Spleen (tissue), 7 donors: ENCODE measurements at regions not wholly inside any gene's neighbourhood (a gene's known extent, or its start where the extent isn't known, plus 50 kb on each side); places are given as distances from the start of the nearest gene placed in this dataset.

Source experiments
- POLR2A ChIP-seq, 3 donors: fragments of 450-650 bp; IDR thresholded peaks; one replicate each; pipeline ENCODE4 v1.5.1; 2017; ENCODE audit warnings: antibody characterized with exemption in 3 of 3, mild to moderate bottlenecking in 1 of 3
- POLR2AphosphoS5 ChIP-seq, 3 donors: sonication (generic); formaldehyde crosslinking; IDR thresholded peaks; one replicate each; pipeline ENCODE4 v1.5.1; 2017; ENCODE audit warnings: antibody characterized with exemption in 3 of 3
- TF ChIP-seq, protein P1 (sequence below), 11 experiments: fragments of 200-600 bp in 7 of 11; fragments of 450-650 bp in 4 of 11; sonication (generic) in 4 of 11; IDR thresholded peaks in 8 of 11; conservative IDR thresholded peaks in 3 of 11; 1 replicate in 7 of 11; 2 replicates in 4 of 11; pipeline versions ENCODE4 v1.4.0 to v1.8.0; 2016 to 2021; ENCODE audit warnings: antibody characterized with exemption in 11 of 11, inconsistent platforms in 4 of 11, mild to moderate bottlenecking in 1 of 11
- donor health status: DM: no; HTN: no; CAD: no; lungs with moderate emphysema.
- donor health status: DM: no; HTN: no; CAD: no.
- donor health status: DM: no; HTN: no; CAD: no.

- TF ChIP-seq, protein P1, sequence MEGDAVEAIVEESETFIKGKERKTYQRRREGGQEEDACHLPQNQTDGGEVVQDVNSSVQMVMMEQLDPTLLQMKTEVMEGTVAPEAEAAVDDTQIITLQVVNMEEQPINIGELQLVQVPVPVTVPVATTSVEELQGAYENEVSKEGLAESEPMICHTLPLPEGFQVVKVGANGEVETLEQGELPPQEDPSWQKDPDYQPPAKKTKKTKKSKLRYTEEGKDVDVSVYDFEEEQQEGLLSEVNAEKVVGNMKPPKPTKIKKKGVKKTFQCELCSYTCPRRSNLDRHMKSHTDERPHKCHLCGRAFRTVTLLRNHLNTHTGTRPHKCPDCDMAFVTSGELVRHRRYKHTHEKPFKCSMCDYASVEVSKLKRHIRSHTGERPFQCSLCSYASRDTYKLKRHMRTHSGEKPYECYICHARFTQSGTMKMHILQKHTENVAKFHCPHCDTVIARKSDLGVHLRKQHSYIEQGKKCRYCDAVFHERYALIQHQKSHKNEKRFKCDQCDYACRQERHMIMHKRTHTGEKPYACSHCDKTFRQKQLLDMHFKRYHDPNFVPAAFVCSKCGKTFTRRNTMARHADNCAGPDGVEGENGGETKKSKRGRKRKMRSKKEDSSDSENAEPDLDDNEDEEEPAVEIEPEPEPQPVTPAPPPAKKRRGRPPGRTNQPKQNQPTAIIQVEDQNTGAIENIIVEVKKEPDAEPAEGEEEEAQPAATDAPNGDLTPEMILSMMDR (IDR thresholded peaks at IDR 0.05 in 8 of 11, conservative IDR thresholded peaks at IDR 0.05 in 3 of 11): no peak
- TF ChIP-seq POLR2AphosphoS5 (IDR thresholded peaks at IDR 0.05) (no peak), POLR2A (IDR thresholded peaks at IDR 0.05) (no peak)
These were observed 236.8 kb upstream of the CNR1 start for GRCh38 chr6:88402909-88403308.
